Neural cell (in vitro differentiated cells): ENCODE measurements at regions not wholly inside any gene's neighbourhood (a gene's known extent, or its start where the extent isn't known, plus 50 kb on each side); places are given as distances from the start of the nearest gene placed in this dataset.

Experiments used
- H2AFZ ChIP-seq: fragments of 200-600, 300-800 bp; sonication (generic), shearing (Covaris generic); 2 replicates; pipeline ENCODE4 v1.6.0; 2014; ENCODE audit warnings: low read depth, mild to moderate bottlenecking, antibody characterized with exemption, low read length, moderate library complexity
- H3F3A ChIP-seq: fragments of 200-600 bp; shearing (Covaris generic); 2 replicates; pipeline ENCODE4 v1.6.1; 2016; ENCODE audit warnings: mild to moderate bottlenecking, moderate library complexity, mixed read lengths, antibody characterized with exemption, low read length; ENCODE audit not compliant: insufficient read depth, poor library complexity, severe bottlenecking
- H3K27ac ChIP-seq: fragments of 200-600, 300-800 bp; sonication (generic), shearing (Covaris generic); 2 replicates; pipeline ENCODE4 v1.5.1; 2014; ENCODE audit warnings: mild to moderate bottlenecking, low read length, moderate library complexity
- H3K27me3 ChIP-seq: fragments of 300-800, 200-600 bp; sonication (generic), shearing (Covaris generic); 2 replicates; pipeline ENCODE4 v1.6.0; 2014; ENCODE audit warnings: mild to moderate bottlenecking, low read depth, low read length, moderate library complexity; ENCODE audit not compliant: insufficient read depth
- H3K36me3 ChIP-seq: fragments of 300-800, 200-600 bp; sonication (generic), shearing (Covaris generic); 2 replicates; pipeline ENCODE4 v1.5.1; 2014; ENCODE audit warnings: mild to moderate bottlenecking, antibody characterized with exemption, low read length, moderate library complexity; ENCODE audit not compliant: insufficient read depth
- H3K4me2 ChIP-seq: fragments of 300-800, 200-600 bp; sonication (generic), shearing (Covaris generic); 2 replicates; pipeline ENCODE4 v1.6.0; 2014; ENCODE audit warnings: mild to moderate bottlenecking, low read length
- H3K4me3 ChIP-seq: fragments of 300-800, 200-600 bp; sonication (generic), shearing (Covaris generic); 2 replicates; pipeline ENCODE4 v1.5.1; 2014; ENCODE audit warnings: mild to moderate bottlenecking, low read length, moderate library complexity
- H3K79me2 ChIP-seq: fragments of 200-600 bp; shearing (Covaris generic); replicated peaks from 2 replicates; pipeline ENCODE4 v1.6.0; 2014; ENCODE audit warnings: mild to moderate bottlenecking, low read length, moderate library complexity; ENCODE audit not compliant: insufficient read depth
- H3K9ac ChIP-seq: fragments of 300-800, 200-600 bp; sonication (generic), shearing (Covaris generic); 2 replicates; pipeline ENCODE4 v1.6.1; 2016; ENCODE audit warnings: mild to moderate bottlenecking, low read length, mixed read lengths
- H3K9me2 ChIP-seq: fragments of 200-600 bp; shearing (Covaris generic); 2 replicates; pipeline ENCODE4 v1.6.1; 2016; ENCODE audit warnings: mild to moderate bottlenecking, low read length, mixed read lengths; ENCODE audit not compliant: insufficient read depth
- H3K9me3 ChIP-seq: fragments of 200-600, 300-800 bp; sonication (generic), shearing (Covaris generic); 2 replicates; pipeline ENCODE4 v1.6.1; 2016; ENCODE audit warnings: mild to moderate bottlenecking, mixed run types, low read length, moderate library complexity, mixed read lengths
- H4K20me1 ChIP-seq: fragments of 200-600 bp; shearing (Covaris generic); 2 replicates; pipeline ENCODE4 v1.6.1; 2016; ENCODE audit warnings: mild to moderate bottlenecking, mixed run types; ENCODE audit not compliant: insufficient read depth
- EP300 ChIP-seq: fragments of 450-650 bp; conservative IDR thresholded peaks from 2 replicates; pipeline ENCODE4 v1.6.1; 2014; ENCODE audit warnings: antibody characterized with exemption, mild to moderate bottlenecking, moderate library complexity; ENCODE audit not compliant: poor library complexity, severe bottlenecking
- EZH2 ChIP-seq: fragments of 200-600, 300-800 bp; shearing (Covaris generic), sonication (generic); IDR thresholded peaks from 2 replicates; pipeline ENCODE4 v1.6.1; 2014; ENCODE audit warnings: antibody characterized with exemption, low read length, borderline replicate concordance, mild to moderate bottlenecking; ENCODE audit not compliant: insufficient read depth, poor library complexity, severe bottlenecking
- MXI1 ChIP-seq: fragments of 450-650 bp; conservative IDR thresholded peaks from 2 replicates; pipeline ENCODE4 v1.6.1; 2014; ENCODE audit warnings: antibody characterized with exemption, mild to moderate bottlenecking; ENCODE audit not compliant: poor library complexity, severe bottlenecking
- POLR2AphosphoS5 ChIP-seq: IDR thresholded peaks from 2 replicates; pipeline ENCODE4 v1.6.1; 2012
- RAD21 ChIP-seq: fragments of 450-650 bp; conservative IDR thresholded peaks from 2 replicates; pipeline ENCODE4 v1.6.1; 2014; ENCODE audit warnings: antibody characterized with exemption, mild to moderate bottlenecking, moderate library complexity
- SMC3 ChIP-seq: fragments of 450-650 bp; conservative IDR thresholded peaks from 2 replicates; pipeline ENCODE4 v1.6.1; 2014; ENCODE audit warnings: antibody characterized with exemption, mild to moderate bottlenecking, moderate library complexity; ENCODE audit not compliant: poor library complexity
- TAF1 ChIP-seq: IDR thresholded peaks from 2 replicates; pipeline ENCODE4 v1.6.1; 2012; ENCODE audit warnings: low read depth
- TF ChIP-seq, protein P1 (sequence below): IDR thresholded peaks from 2 replicates; pipeline ENCODE4 v1.6.1; 2012; ENCODE audit warnings: borderline replicate concordance
- TF ChIP-seq, protein P2 (sequence below): fragments of 450-650 bp; IDR thresholded peaks from 2 replicates; pipeline ENCODE4 v1.5.1; 2014; ENCODE audit warnings: antibody characterized with exemption, mild to moderate bottlenecking, moderate library complexity; ENCODE audit not compliant: poor library complexity, severe bottlenecking

DNA sequence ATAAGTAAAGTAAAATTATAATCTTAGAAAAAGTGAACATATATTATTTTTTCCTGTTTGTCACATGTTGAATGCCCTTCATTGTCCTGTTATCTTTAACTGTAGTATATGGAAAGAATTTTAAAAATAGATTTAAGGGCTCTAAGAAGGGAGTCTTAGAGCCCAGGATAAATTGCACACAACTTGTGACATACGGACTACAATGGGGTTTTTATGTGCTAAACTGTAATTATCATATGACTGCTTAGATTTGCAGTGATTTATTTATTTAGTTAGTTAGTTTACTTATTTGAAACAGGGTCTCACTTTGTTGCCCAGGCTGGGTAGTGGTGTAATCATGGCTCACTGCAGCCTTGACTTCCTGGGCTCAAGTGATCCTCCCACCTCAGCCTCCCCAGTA, 187.8 kb upstream of the HMGA2 start:
- no peak overlapping the region for H3K27ac ChIP-seq
- H3F3A ChIP-seq: no peaks in the 10 kb centered on the region
- no peaks in the 10 kb centered on the region for H3K9me3 ChIP-seq
- H3K36me3 ChIP-seq: no peaks in the 10 kb centered on the region
- no peaks in the 10 kb centered on the region for H3K79me2 ChIP-seq
- H3K27me3 ChIP-seq: no peaks in the 10 kb centered on the region
- no peaks in the 10 kb centered on the region for H3K9me2 ChIP-seq
- TF ChIP-seq, protein P1, sequence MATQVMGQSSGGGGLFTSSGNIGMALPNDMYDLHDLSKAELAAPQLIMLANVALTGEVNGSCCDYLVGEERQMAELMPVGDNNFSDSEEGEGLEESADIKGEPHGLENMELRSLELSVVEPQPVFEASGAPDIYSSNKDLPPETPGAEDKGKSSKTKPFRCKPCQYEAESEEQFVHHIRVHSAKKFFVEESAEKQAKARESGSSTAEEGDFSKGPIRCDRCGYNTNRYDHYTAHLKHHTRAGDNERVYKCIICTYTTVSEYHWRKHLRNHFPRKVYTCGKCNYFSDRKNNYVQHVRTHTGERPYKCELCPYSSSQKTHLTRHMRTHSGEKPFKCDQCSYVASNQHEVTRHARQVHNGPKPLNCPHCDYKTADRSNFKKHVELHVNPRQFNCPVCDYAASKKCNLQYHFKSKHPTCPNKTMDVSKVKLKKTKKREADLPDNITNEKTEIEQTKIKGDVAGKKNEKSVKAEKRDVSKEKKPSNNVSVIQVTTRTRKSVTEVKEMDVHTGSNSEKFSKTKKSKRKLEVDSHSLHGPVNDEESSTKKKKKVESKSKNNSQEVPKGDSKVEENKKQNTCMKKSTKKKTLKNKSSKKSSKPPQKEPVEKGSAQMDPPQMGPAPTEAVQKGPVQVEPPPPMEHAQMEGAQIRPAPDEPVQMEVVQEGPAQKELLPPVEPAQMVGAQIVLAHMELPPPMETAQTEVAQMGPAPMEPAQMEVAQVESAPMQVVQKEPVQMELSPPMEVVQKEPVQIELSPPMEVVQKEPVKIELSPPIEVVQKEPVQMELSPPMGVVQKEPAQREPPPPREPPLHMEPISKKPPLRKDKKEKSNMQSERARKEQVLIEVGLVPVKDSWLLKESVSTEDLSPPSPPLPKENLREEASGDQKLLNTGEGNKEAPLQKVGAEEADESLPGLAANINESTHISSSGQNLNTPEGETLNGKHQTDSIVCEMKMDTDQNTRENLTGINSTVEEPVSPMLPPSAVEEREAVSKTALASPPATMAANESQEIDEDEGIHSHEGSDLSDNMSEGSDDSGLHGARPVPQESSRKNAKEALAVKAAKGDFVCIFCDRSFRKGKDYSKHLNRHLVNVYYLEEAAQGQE: no peak
- TF ChIP-seq, protein P2, sequence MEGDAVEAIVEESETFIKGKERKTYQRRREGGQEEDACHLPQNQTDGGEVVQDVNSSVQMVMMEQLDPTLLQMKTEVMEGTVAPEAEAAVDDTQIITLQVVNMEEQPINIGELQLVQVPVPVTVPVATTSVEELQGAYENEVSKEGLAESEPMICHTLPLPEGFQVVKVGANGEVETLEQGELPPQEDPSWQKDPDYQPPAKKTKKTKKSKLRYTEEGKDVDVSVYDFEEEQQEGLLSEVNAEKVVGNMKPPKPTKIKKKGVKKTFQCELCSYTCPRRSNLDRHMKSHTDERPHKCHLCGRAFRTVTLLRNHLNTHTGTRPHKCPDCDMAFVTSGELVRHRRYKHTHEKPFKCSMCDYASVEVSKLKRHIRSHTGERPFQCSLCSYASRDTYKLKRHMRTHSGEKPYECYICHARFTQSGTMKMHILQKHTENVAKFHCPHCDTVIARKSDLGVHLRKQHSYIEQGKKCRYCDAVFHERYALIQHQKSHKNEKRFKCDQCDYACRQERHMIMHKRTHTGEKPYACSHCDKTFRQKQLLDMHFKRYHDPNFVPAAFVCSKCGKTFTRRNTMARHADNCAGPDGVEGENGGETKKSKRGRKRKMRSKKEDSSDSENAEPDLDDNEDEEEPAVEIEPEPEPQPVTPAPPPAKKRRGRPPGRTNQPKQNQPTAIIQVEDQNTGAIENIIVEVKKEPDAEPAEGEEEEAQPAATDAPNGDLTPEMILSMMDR: no peak
- TF ChIP-seq MXI1 (no peak), POLR2AphosphoS5 (no peak), TAF1 (no peak), EP300 (no peak), RAD21 (no peak), SMC3 (no peak), EZH2 (no peak)
- no peak overlapping the region for H3K9ac ChIP-seq
- no peak overlapping the region for H2AFZ ChIP-seq
- H4K20me1 ChIP-seq: no peaks in the 10 kb centered on the region
- H3K4me3 ChIP-seq: no peak overlapping the region
- H3K4me2 ChIP-seq: no peak overlapping the region

DNA sequence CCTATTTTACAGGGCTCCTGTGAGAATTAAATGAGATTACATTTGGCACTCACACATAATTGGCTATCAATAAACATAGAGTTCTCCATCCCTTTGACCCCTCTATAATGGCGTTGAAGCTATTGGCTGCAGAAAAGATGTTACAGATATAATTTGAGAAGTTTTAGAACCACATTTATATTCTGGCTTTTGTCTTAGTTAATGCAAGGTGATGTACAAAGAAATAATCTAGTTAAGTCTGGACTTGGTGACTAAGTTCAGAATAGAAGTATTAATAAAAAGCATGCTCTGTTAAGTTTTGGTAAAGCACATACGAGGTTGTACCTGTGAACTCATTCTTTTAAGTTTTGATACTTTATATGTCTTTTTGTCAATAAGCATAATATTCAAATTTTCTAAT, 187.1 kb upstream of the HMGA2 start:
- Histone ChIP-seq H3K4me2 (no peak overlapping the region), H3K9ac (no peak overlapping the region)

DNA sequence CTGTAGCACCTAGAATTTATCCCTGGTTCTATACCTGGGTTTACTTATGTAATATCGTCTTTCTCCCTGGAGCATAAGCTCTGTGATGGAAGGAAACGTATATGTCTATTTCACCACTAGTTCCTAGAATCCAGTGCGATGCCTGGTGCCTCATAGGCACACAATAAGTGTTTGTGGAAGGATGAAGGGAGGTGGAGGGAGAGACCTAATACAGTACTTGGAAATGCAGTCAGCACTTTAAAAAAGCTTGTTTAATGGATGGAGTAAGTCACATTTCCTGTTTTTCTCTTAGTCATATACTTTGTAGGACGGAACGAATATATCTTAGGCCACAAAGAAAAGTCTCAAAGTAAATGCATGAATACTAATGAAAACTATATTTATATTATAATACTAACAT, 186.5 kb upstream of the HMGA2 start:
- Histone ChIP-seq H3K4me3 (no peak overlapping the region), H3F3A (no peaks in the 10 kb centered on the region), H3K9me3 (no peaks in the 10 kb centered on the region), H3K9ac (no peak overlapping the region), H4K20me1 (no peaks in the 10 kb centered on the region), H3K27ac (no peak overlapping the region), H3K4me2 (no peak overlapping the region), H3K9me2 (no peaks in the 10 kb centered on the region), H3K79me2 (no peaks in the 10 kb centered on the region), H2AFZ (no peak overlapping the region), H3K27me3 (no peaks in the 10 kb centered on the region), H3K36me3 (no peaks in the 10 kb centered on the region)
- TF ChIP-seq EP300: no peak
- no peak for TF ChIP-seq MXI1
- no peak for TF ChIP-seq RAD21

More for the DNA sequence above, 187.1 kb upstream of the HMGA2 start:
- H3K27me3 ChIP-seq: no peaks in the 10 kb centered on the region
- TF ChIP-seq SMC3: no peak
- no peak overlapping the region for H3K27ac ChIP-seq
- H3K9me2 ChIP-seq: no peaks in the 10 kb centered on the region
- H3K36me3 ChIP-seq: no peaks in the 10 kb centered on the region
- H4K20me1 ChIP-seq: no peaks in the 10 kb centered on the region
- H3K9me3 ChIP-seq: no peaks in the 10 kb centered on the region
- H3K79me2 ChIP-seq: no peaks in the 10 kb centered on the region
- H3K4me3 ChIP-seq: no peak overlapping the region
- no peaks in the 10 kb centered on the region for H3F3A ChIP-seq
- no peak overlapping the region for H2AFZ ChIP-seq
